ENCODE measurements at regions not wholly inside any gene's neighbourhood (a gene's known extent, or its start where the extent isn't known, plus 50 kb on each side); places are given as distances from the start of the nearest gene placed in this dataset.

- Histone ChIP-seq H3K79me1 (ENCODE audit: low read depth, low read length) (no peaks in the 10 kb centered on the region), H3K23ac (ENCODE audit: low read depth, low read length, poor library complexity) (no peak overlapping the region), H2BK12ac (ENCODE audit: low read length) (no peak overlapping the region), H2BK120ac (ENCODE audit: low read depth, low read length) (no peak overlapping the region), H3K4me2 (ENCODE audit: insufficient read depth, low read length, poor library complexity, severe bottlenecking) (no peak overlapping the region), H3K14ac (ENCODE audit: low read length) (no peak overlapping the region), H2BK15ac (ENCODE audit: low read length) (no peak overlapping the region), H2AK5ac (ENCODE audit: low read depth, low read length) (no peak overlapping the region), H2AFZ (ENCODE audit: low read length) (no peak overlapping the region), H4K8ac (ENCODE audit: low read depth, low read length) (no peak overlapping the region), H3K4me1 (ENCODE audit: control insufficient read depth in 2 of 2, insufficient read depth in 1 of 2, low read depth in 1 of 2, low read length in 2 of 2) (no peaks in the 10 kb centered on the region), H2BK5ac (ENCODE audit: low read length) (no peak overlapping the region), H3K27me3 (ENCODE audit: control insufficient read depth in 3 of 3, insufficient read depth in 3 of 3, low read depth in 1 of 3, low read length in 3 of 3) (no peaks in the 10 kb centered on the region), H3K27ac (replicated peaks; ENCODE audit: low read length) (no peak overlapping the region), H3K18ac (ENCODE audit: low read length) (no peak overlapping the region), H3K4me3 (ENCODE audit: low read length in 2 of 2) (no peak overlapping the region), H3K36me3 (replicated peaks in 1 of 2; ENCODE audit: control insufficient read depth in 2 of 2, insufficient read depth in 2 of 2, low read length in 2 of 2) (no peaks in the 10 kb centered on the region), H3K4ac (ENCODE audit: low read length) (no peak overlapping the region), H3K9ac (ENCODE audit: low read depth, low read length, poor library complexity) (no peak overlapping the region), H4K91ac (ENCODE audit: low read depth, low read length, poor library complexity) (no peak overlapping the region), H3K9me3 (replicated peaks in 1 of 2; ENCODE audit: control insufficient read depth in 2 of 2, insufficient read depth in 1 of 2, low read depth in 1 of 2, low read length in 2 of 2) (no peaks in the 10 kb centered on the region)
- no peak for DNase-seq (ENCODE audit: low spot score)
- no CpG with 5 or more reads among the region's 2 CpGs for WGBS, 2 donors (ENCODE audit: extremely low coverage in 2 of 2, insufficient read length in 2 of 2, insufficient replicate concordance in 1 of 2)
Observed at GRCh38 chr17:52476638-52477313, 318.3 kb upstream of the CA10 start.

GRCh38 chr17:52470553-52470952, 312.0 kb upstream of the CA10 start:
- no peak for DNase-seq (ENCODE audit: low spot score)
- WGBS, 2 donors (ENCODE audit: extremely low coverage in 2 of 2, insufficient read length in 2 of 2, insufficient replicate concordance in 1 of 2) = no CpG with 5 or more reads among the region's 2 CpGs
- Histone ChIP-seq H3K27me3 (ENCODE audit: control insufficient read depth in 3 of 3, insufficient read depth in 3 of 3, low read depth in 1 of 3, low read length in 3 of 3) (no peaks in the 10 kb centered on the region), H4K8ac (ENCODE audit: low read depth, low read length) (no peak overlapping the region), H3K23ac (ENCODE audit: low read depth, low read length, poor library complexity) (no peak overlapping the region), H3K36me3 (replicated peaks in 1 of 2; ENCODE audit: control insufficient read depth in 2 of 2, insufficient read depth in 2 of 2, low read length in 2 of 2) (no peaks in the 10 kb centered on the region), H3K4me3 (ENCODE audit: low read length in 2 of 2) (no peak overlapping the region), H2BK12ac (ENCODE audit: low read length) (no peak overlapping the region), H2BK15ac (ENCODE audit: low read length) (no peak overlapping the region), H3K4me2 (ENCODE audit: insufficient read depth, low read length, poor library complexity, severe bottlenecking) (no peak overlapping the region), H2AK5ac (ENCODE audit: low read depth, low read length) (no peak overlapping the region), H2AFZ (ENCODE audit: low read length) (no peak overlapping the region), H2BK5ac (ENCODE audit: low read length) (no peak overlapping the region), H3K14ac (ENCODE audit: low read length) (no peak overlapping the region), H3K9me3 (replicated peaks in 1 of 2; ENCODE audit: control insufficient read depth in 2 of 2, insufficient read depth in 1 of 2, low read depth in 1 of 2, low read length in 2 of 2) (no peaks in the 10 kb centered on the region), H3K18ac (ENCODE audit: low read length) (no peak overlapping the region), H3K4ac (ENCODE audit: low read length) (no peak overlapping the region), H3K27ac (replicated peaks; ENCODE audit: low read length) (no peak overlapping the region), H2BK120ac (ENCODE audit: low read depth, low read length) (no peak overlapping the region), H3K79me1 (ENCODE audit: low read depth, low read length) (no peaks in the 10 kb centered on the region), H3K9ac (ENCODE audit: low read depth, low read length, poor library complexity) (no peak overlapping the region), H4K91ac (ENCODE audit: low read depth, low read length, poor library complexity) (no peak overlapping the region), H3K4me1 (ENCODE audit: control insufficient read depth in 2 of 2, insufficient read depth in 1 of 2, low read depth in 1 of 2, low read length in 2 of 2) (no peaks in the 10 kb centered on the region)

- Histone ChIP-seq H3K4me1 (ENCODE audit: control insufficient read depth in 2 of 2, insufficient read depth in 1 of 2, low read depth in 1 of 2, low read length in 2 of 2) (no peaks in the 10 kb centered on the region), H3K36me3 (replicated peaks in 1 of 2; ENCODE audit: control insufficient read depth in 2 of 2, insufficient read depth in 2 of 2, low read length in 2 of 2) (no peaks in the 10 kb centered on the region), H2BK120ac (ENCODE audit: low read depth, low read length) (no peak overlapping the region), H3K4ac (ENCODE audit: low read length) (no peak overlapping the region), H3K79me1 (ENCODE audit: low read depth, low read length) (no peaks in the 10 kb centered on the region), H4K91ac (ENCODE audit: low read depth, low read length, poor library complexity) (no peak overlapping the region), H3K27ac (replicated peaks; ENCODE audit: low read length) (no peak overlapping the region), H3K9me3 (replicated peaks in 1 of 2; ENCODE audit: control insufficient read depth in 2 of 2, insufficient read depth in 1 of 2, low read depth in 1 of 2, low read length in 2 of 2) (no peaks in the 10 kb centered on the region), H2BK15ac (ENCODE audit: low read length) (no peak overlapping the region), H4K8ac (ENCODE audit: low read depth, low read length) (no peak overlapping the region), H3K4me2 (ENCODE audit: insufficient read depth, low read length, poor library complexity, severe bottlenecking) (no peak overlapping the region), H3K14ac (ENCODE audit: low read length) (no peak overlapping the region), H2AFZ (ENCODE audit: low read length) (no peak overlapping the region), H3K18ac (ENCODE audit: low read length) (no peak overlapping the region), H2BK12ac (ENCODE audit: low read length) (no peak overlapping the region), H3K27me3 (ENCODE audit: control insufficient read depth in 3 of 3, insufficient read depth in 3 of 3, low read depth in 1 of 3, low read length in 3 of 3) (no peaks in the 10 kb centered on the region), H2BK5ac (ENCODE audit: low read length) (no peak overlapping the region), H3K4me3 (ENCODE audit: low read length in 2 of 2) (no peak overlapping the region), H3K9ac (ENCODE audit: low read depth, low read length, poor library complexity) (no peak overlapping the region), H3K23ac (ENCODE audit: low read depth, low read length, poor library complexity) (no peak overlapping the region), H2AK5ac (ENCODE audit: low read depth, low read length) (no peak overlapping the region)
- no peak for DNase-seq (ENCODE audit: low spot score)
- WGBS, 2 donors (ENCODE audit: extremely low coverage in 2 of 2, insufficient read length in 2 of 2, insufficient replicate concordance in 1 of 2) = no CpG with 5 or more reads among the region's 3 CpGs
Observed at GRCh38 chr17:52465407-52465806, 306.9 kb upstream of the CA10 start.

- Histone ChIP-seq H2AK5ac (ENCODE audit: low read depth, low read length) (no peak overlapping the region), H4K91ac (ENCODE audit: low read depth, low read length, poor library complexity) (no peak overlapping the region), H3K23ac (ENCODE audit: low read depth, low read length, poor library complexity) (no peak overlapping the region), H4K8ac (ENCODE audit: low read depth, low read length) (no peak overlapping the region), H3K36me3 (replicated peaks in 1 of 2; ENCODE audit: control insufficient read depth in 2 of 2, insufficient read depth in 2 of 2, low read length in 2 of 2) (no peaks in the 10 kb centered on the region), H3K4me2 (ENCODE audit: insufficient read depth, low read length, poor library complexity, severe bottlenecking) (no peak overlapping the region), H2BK120ac (ENCODE audit: low read depth, low read length) (no peak overlapping the region), H2BK5ac (ENCODE audit: low read length) (no peak overlapping the region), H3K4me1 (ENCODE audit: control insufficient read depth in 2 of 2, insufficient read depth in 1 of 2, low read depth in 1 of 2, low read length in 2 of 2) (peaks cover 0 to 3% of the 10 kb centered on the region in 2 donors), H3K27me3 (ENCODE audit: control insufficient read depth in 3 of 3, insufficient read depth in 3 of 3, low read depth in 1 of 3, low read length in 3 of 3) (no peaks in the 10 kb centered on the region), H2AFZ (ENCODE audit: low read length) (no peak overlapping the region), H3K9ac (ENCODE audit: low read depth, low read length, poor library complexity) (no peak overlapping the region), H3K9me3 (replicated peaks in 1 of 2; ENCODE audit: control insufficient read depth in 2 of 2, insufficient read depth in 1 of 2, low read depth in 1 of 2, low read length in 2 of 2) (no peaks in the 10 kb centered on the region), H3K4me3 (ENCODE audit: low read length in 2 of 2) (no peak overlapping the region), H3K14ac (ENCODE audit: low read length) (no peak overlapping the region), H3K18ac (ENCODE audit: low read length) (no peak overlapping the region), H2BK15ac (ENCODE audit: low read length) (no peak overlapping the region), H3K79me1 (ENCODE audit: low read depth, low read length) (no peaks in the 10 kb centered on the region), H3K27ac (replicated peaks; ENCODE audit: low read length) (no peak overlapping the region), H3K4ac (ENCODE audit: low read length) (no peak overlapping the region), H2BK12ac (ENCODE audit: low read length) (no peak overlapping the region)
- no peak for DNase-seq (ENCODE audit: low spot score)
Observed at GRCh38 chr17:52451294-52451861, 292.9 kb upstream of the CA10 start.
